Subcutaneous abdominal adipose tissue (tissue), 5 donors: ENCODE measurements at regions not wholly inside any gene's neighbourhood (a gene's known extent, or its start where the extent isn't known, plus 50 kb on each side); places are given as distances from the start of the nearest gene placed in this dataset.
A peak's percentile ranks its signal among the peaks of the same experiment; 100 is the strongest.

Source experiments
- H3K27ac ChIP-seq: one replicate; pipeline ENCODE4 v1.7.0; 2013; ENCODE audit warnings: low read depth, mild to moderate bottlenecking, inconsistent platforms, low read length, moderate library complexity
- H3K27me3 ChIP-seq, 5 donors: one replicate each; pipeline ENCODE4 v1.7.0; 2013; ENCODE audit warnings: low read length in 5 of 5, inconsistent platforms in 1 of 5; ENCODE audit not compliant: control insufficient read depth in 5 of 5, insufficient read depth in 4 of 5
- H3K36me3 ChIP-seq, 5 donors: one replicate each; pipeline ENCODE4 v1.7.0; 2013; ENCODE audit warnings: low read length in 5 of 5; ENCODE audit not compliant: control insufficient read depth in 5 of 5, insufficient read depth in 5 of 5
- H3K4me1 ChIP-seq, 5 donors: one replicate each; pipeline ENCODE4 v1.7.0; 2013; ENCODE audit warnings: low read length in 5 of 5, mild to moderate bottlenecking in 3 of 5, moderate library complexity in 1 of 5; ENCODE audit not compliant: control insufficient read depth in 5 of 5, insufficient read depth in 5 of 5
- H3K4me3 ChIP-seq, 5 donors: one replicate each; pipeline ENCODE4 v1.7.0; 2013; ENCODE audit warnings: low read length in 5 of 5, low read depth in 1 of 5
- H3K9ac ChIP-seq, 5 donors: one replicate each; pipeline ENCODE4 v1.7.0; 2013; ENCODE audit warnings: low read length in 5 of 5, mild to moderate bottlenecking in 4 of 5, moderate library complexity in 3 of 5
- H3K9me3 ChIP-seq, 5 donors: one replicate each; pipeline ENCODE4 v1.7.0; 2013; ENCODE audit warnings: low read length in 5 of 5; ENCODE audit not compliant: control insufficient read depth in 5 of 5
- donor health status: healthy.
- donor health status: healthy.
- donor health status: healthy.
- donor health status: healthy.
- donor health status: healthy.

GRCh38 chr10:3395041-3395440, 222.5 kb upstream of the PITRM1 start:
- H3K27me3 ChIP-seq = no peaks in the 10 kb centered on the region
- no peaks in the 10 kb centered on the region for H3K36me3 ChIP-seq
- H3K9ac ChIP-seq = no peak overlapping the region
- no peak overlapping the region for H3K27ac ChIP-seq
- H3K4me1 ChIP-seq = peaks cover 0 to 18% (median 11%) of the 10 kb centered on the region in 5 donors
- H3K9me3 ChIP-seq = peaks cover 0 to 6% (median 4%) of the 10 kb centered on the region in 5 donors
- no peak overlapping the region for H3K4me3 ChIP-seq

DNA sequence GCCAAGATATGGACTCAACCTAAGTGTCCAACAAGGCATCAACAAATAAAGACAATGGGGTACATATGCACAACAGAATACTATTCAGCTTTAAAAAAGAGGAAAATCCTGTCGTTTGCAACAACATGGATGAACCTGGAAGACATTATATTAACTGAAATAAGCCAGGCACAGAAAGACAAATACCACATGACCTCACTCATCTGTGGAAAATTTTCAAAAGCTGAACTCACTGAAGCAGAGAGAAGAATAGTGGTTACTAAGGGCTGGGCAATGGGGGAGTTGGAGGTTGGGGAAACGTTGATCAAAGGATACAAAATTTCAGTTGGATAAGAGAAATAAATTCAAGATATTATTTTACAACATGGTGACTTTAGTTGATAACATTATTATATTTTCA, 221.4 kb upstream of the PITRM1 start:
- no peak overlapping the region for H3K4me3 ChIP-seq
- H3K27ac ChIP-seq = no peak overlapping the region
- peaks cover 0 to 6% (median 4%) of the 10 kb centered on the region in 5 donors for H3K9me3 ChIP-seq
- H3K4me1 ChIP-seq = peaks cover 0 to 8% (median 0%) of the 10 kb centered on the region in 5 donors
- H3K9ac ChIP-seq = no peak overlapping the region
- H3K27me3 ChIP-seq = no peaks in the 10 kb centered on the region
- no peaks in the 10 kb centered on the region for H3K36me3 ChIP-seq

GRCh38 chr10:3391657-3392056, 219.1 kb upstream of the PITRM1 start:
- Histone ChIP-seq H3K9me3 (peaks cover 0 to 6% (median 4%) of the 10 kb centered on the region in 5 donors), H3K4me1 (peaks cover 0 to 4% (median 0%) of the 10 kb centered on the region in 5 donors), H3K36me3 (no peaks in the 10 kb centered on the region), H3K27me3 (no peaks in the 10 kb centered on the region), H3K9ac (no peak overlapping the region), H3K4me3 (no peak overlapping the region), H3K27ac (no peak overlapping the region)

DNA sequence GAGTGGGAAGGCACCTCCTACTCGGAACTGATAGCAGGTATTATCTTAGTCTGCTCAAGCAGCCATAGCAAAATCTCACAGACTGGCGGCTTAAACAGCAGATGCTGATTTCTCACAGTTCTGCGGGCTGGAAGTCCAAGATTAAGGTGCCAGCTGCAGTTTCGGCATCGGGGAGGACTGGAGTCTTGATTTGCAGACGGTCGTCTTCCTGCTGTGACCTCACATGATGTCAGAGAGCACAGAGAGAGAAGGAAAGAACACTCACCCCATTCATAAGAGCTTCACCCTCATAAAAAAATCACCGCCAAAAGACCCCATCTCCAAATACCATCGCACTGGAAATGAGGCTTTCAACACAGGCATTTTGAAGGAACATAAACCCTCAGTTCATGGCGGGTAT, 216.5 kb upstream of the PITRM1 start:
- Histone ChIP-seq H3K27me3 (no peaks in the 10 kb centered on the region), H3K36me3 (no peaks in the 10 kb centered on the region), H3K27ac (no peak overlapping the region)

DNA sequence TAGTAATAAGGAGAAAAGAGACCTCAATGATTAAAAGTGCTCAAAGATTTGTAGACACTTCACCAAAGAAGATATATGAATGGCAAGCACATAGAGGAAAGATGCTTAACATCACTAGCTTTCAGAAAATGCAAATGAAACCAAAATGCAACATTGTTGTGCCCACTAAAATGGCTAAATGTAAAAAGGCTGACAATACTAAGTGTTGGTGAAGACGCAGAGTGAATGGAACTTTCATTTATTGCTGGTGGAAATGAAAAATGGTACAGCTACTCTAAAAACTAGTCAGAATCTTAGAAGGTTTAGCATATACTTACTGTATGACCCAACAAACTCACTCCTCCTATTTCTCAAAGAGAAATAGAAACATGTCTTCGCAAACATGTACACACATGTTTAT, 212.9 kb upstream of the PITRM1 start:
- Histone ChIP-seq H3K27ac (no peak overlapping the region), H3K27me3 (no peaks in the 10 kb centered on the region), H3K36me3 (no peaks in the 10 kb centered on the region), H3K4me3 (peak overlapping the region in 1 of 5 donors; percentile 3), H3K9ac (no peak overlapping the region), H3K4me1 (no peaks in the 10 kb centered on the region), H3K9me3 (peaks cover 0 to 15% (median 11%) of the 10 kb centered on the region in 5 donors)

More for the DNA sequence above, 216.5 kb upstream of the PITRM1 start:
- Histone ChIP-seq H3K4me3 (peak overlapping the region in 1 of 5 donors; percentile 6), H3K9me3 (peaks cover 0 to 15% (median 11%) of the 10 kb centered on the region in 5 donors), H3K4me1 (no peaks in the 10 kb centered on the region), H3K9ac (no peak overlapping the region)

DNA sequence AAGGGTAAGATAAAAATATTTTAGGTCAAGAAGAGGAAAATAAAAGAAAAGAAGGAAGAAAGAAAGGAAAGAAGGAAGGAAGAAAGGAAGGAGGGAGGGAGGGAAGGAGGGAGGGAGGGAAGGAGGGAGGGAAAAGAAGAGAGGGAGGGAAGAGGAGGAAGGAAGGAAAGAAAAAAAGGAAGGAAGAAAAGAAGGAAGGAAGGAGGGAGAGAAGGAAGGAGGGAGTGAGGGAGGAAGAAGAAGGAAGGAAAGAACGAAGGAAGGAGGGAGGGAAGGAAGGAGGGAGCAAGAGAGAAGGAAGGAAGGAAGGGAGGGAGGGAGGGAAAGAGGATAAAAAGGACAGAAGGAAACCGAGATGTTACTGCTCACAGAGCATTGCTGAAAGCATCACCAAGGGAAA, 209.5 kb upstream of the PITRM1 start:
- Histone ChIP-seq H3K4me3 (no peak overlapping the region), H3K9me3 (peaks cover 0 to 16% (median 15%) of the 10 kb centered on the region in 5 donors), H3K27ac (no peak overlapping the region), H3K4me1 (no peaks in the 10 kb centered on the region), H3K27me3 (no peaks in the 10 kb centered on the region), H3K36me3 (no peaks in the 10 kb centered on the region), H3K9ac (no peak overlapping the region)

- H3K27me3 ChIP-seq = no peaks in the 10 kb centered on the region
- H3K36me3 ChIP-seq = no peaks in the 10 kb centered on the region
- H3K27ac ChIP-seq = no peak overlapping the region
- no peak overlapping the region for H3K9ac ChIP-seq
- H3K4me1 ChIP-seq = no peaks in the 10 kb centered on the region
- H3K9me3 ChIP-seq = peaks cover 0 to 11% (median 8%) of the 10 kb centered on the region in 5 donors
- H3K4me3 ChIP-seq = no peak overlapping the region
These were observed 207.9 kb upstream of the PITRM1 start for GRCh38 chr10:3380406-3381050.

DNA sequence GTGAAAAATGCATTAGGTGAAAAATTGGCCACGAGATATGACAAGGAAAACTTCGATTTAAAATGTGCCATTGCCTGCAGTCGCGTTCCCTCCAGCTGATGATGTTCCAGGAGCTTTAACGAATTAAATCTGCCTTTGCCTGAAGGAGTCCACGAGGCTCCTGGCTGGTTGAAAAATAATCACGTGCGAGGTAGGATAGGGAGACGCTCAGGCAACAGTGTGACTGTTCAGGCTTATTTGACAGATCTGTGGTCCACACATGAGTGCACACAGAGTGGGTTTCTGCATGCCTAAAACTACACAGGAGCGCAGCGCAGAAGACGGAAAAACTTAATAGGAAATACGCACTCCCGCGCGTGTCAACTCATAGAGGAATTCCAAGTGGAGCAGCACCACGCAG, 204.0 kb upstream of the PITRM1 start:
- H3K4me3 ChIP-seq = no peak overlapping the region
- H3K4me1 ChIP-seq = peaks cover 0 to 10% (median 3%) of the 10 kb centered on the region in 5 donors
- no peaks in the 10 kb centered on the region for H3K36me3 ChIP-seq
- no peak overlapping the region for H3K9ac ChIP-seq
- peaks cover 0 to 5% (median 0%) of the 10 kb centered on the region in 5 donors for H3K9me3 ChIP-seq
- H3K27me3 ChIP-seq = no peaks in the 10 kb centered on the region
- H3K27ac ChIP-seq = no peak overlapping the region

DNA sequence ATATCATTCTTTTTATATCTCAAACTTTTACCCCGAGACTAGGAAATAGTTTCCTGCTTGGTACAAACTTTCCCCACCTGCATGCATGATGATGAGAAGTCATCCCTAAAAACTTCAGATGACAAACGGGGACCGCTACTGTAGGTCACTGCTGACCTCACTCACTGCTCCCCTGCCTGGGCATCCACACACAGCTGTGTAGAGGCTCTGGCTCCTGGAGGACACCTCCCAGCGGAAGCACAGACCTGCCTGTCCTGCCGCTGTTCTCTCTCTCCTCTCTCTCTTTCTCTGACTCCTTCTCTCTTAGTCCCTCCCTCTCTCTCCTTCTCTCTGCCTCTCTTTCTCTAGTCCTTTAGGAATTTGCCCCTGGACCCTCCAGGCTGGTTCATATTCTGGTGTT, 202.9 kb upstream of the PITRM1 start:
- no peak overlapping the region for H3K9ac ChIP-seq
- H3K4me1 ChIP-seq = peaks cover 0 to 10% (median 3%) of the 10 kb centered on the region in 5 donors
- H3K27me3 ChIP-seq = no peaks in the 10 kb centered on the region
- H3K9me3 ChIP-seq = peaks cover 0 to 5% (median 0%) of the 10 kb centered on the region in 5 donors
- no peak overlapping the region for H3K27ac ChIP-seq
- H3K36me3 ChIP-seq = no peaks in the 10 kb centered on the region
- H3K4me3 ChIP-seq = no peak overlapping the region

DNA sequence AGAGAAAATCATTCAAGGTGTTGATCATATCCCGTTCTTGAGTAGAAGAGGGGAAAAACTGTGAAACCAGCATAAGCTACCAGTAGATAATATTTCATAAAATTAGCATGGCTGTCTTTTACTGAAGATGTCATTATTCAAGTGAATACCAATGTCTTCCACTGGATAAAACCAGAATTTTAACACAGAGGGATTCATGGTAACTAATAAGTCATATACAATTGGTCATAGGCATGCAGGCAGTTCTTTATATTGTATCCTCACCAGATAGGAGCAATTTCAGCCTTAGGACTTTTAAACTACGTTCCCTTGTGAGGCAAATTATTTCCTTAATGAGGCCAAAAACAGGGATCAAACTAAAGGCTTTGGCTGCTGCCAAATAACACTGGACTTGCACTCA, 202.3 kb upstream of the PITRM1 start:
- H3K9ac ChIP-seq = no peak overlapping the region
- H3K27ac ChIP-seq = no peak overlapping the region
- peaks cover 0 to 10% (median 3%) of the 10 kb centered on the region in 5 donors for H3K4me1 ChIP-seq
- no peaks in the 10 kb centered on the region for H3K36me3 ChIP-seq
- H3K4me3 ChIP-seq = no peak overlapping the region
- no peaks in the 10 kb centered on the region for H3K27me3 ChIP-seq
- H3K9me3 ChIP-seq = peaks cover 0 to 4% (median 0%) of the 10 kb centered on the region in 5 donors
